Upper lobe of right lung (tissue), 1 donor: ENCODE measurements at regions not wholly inside any gene's neighbourhood (a gene's known extent, or its start where the extent isn't known, plus 50 kb on each side); places are given as distances from the start of the nearest gene placed in this dataset.

Source experiments
- ATAC-seq: fragments of 200-7000 bp; cut with Tn5 transposase; one replicate; pipeline ENCODE4 v1.9.1; 2020; ENCODE audit warnings: mild to moderate bottlenecking, moderate library complexity
- DNase-seq: peaks from one replicate; pipeline ENCODE4 v3.0.0-alpha.2; 2020
- H3K27ac ChIP-seq: fragments of 200-600 bp; one replicate; pipeline ENCODE4 v1.8.0; 2022
- H3K27me3 ChIP-seq: fragments of 200-600 bp; one replicate; pipeline ENCODE4 v1.8.0; 2022; ENCODE audit warnings: mild to moderate bottlenecking
- H3K36me3 ChIP-seq: fragments of 200-600 bp; one replicate; pipeline ENCODE4 v1.8.0; 2022
- H3K4me1 ChIP-seq: fragments of 200-600 bp; one replicate; pipeline ENCODE4 v1.8.0; 2022
- H3K4me3 ChIP-seq: fragments of 200-600 bp; one replicate; pipeline ENCODE4 v1.8.0; 2022; ENCODE audit warnings: mild to moderate bottlenecking
- H3K9me3 ChIP-seq: fragments of 200-600 bp; one replicate; pipeline ENCODE4 v1.8.0; 2022
- intact Hi-C: fragments of 100-400 bp; cut with DNase I; formaldehyde crosslinking; loops from one replicate; pipeline ENCODE4 v1.11.0; 2022
- TF ChIP-seq, protein P1 (sequence below): fragments of 200-600 bp; IDR thresholded peaks from one replicate; pipeline ENCODE4 v1.8.0; 2022; ENCODE audit warnings: antibody characterized with exemption
- donor health status: DM: no; HTN: yes; CAD: no; lungs with severe emphysema.

GRCh38 chr10:78124167-78124566, 90.5 kb downstream of the RPS24 start:
- Histone ChIP-seq H3K4me3 (no peak overlapping the region), H3K4me1 (no peaks in the 10 kb centered on the region), H3K36me3 (no peaks in the 10 kb centered on the region), H3K27ac (no peak overlapping the region), H3K27me3 (no peaks in the 10 kb centered on the region), H3K9me3 (peaks cover 12% of the 10 kb centered on the region)
- TF ChIP-seq, protein P1, sequence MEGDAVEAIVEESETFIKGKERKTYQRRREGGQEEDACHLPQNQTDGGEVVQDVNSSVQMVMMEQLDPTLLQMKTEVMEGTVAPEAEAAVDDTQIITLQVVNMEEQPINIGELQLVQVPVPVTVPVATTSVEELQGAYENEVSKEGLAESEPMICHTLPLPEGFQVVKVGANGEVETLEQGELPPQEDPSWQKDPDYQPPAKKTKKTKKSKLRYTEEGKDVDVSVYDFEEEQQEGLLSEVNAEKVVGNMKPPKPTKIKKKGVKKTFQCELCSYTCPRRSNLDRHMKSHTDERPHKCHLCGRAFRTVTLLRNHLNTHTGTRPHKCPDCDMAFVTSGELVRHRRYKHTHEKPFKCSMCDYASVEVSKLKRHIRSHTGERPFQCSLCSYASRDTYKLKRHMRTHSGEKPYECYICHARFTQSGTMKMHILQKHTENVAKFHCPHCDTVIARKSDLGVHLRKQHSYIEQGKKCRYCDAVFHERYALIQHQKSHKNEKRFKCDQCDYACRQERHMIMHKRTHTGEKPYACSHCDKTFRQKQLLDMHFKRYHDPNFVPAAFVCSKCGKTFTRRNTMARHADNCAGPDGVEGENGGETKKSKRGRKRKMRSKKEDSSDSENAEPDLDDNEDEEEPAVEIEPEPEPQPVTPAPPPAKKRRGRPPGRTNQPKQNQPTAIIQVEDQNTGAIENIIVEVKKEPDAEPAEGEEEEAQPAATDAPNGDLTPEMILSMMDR, result no peak
- intact Hi-C loops, result no loop called here
- DNase-seq (no peak), ATAC-seq (no peak)

- H3K27ac ChIP-seq, result no peak overlapping the region
- ATAC-seq (no peak), DNase-seq (no peak)
- intact Hi-C loops, result no loop called here
- H3K4me1 ChIP-seq, result no peaks in the 10 kb centered on the region
- no peaks in the 10 kb centered on the region for H3K27me3 ChIP-seq
- TF ChIP-seq, protein P1, result no peak
- no peak overlapping the region for H3K4me3 ChIP-seq
- no peaks in the 10 kb centered on the region for H3K36me3 ChIP-seq
- H3K9me3 ChIP-seq, result no peaks in the 10 kb centered on the region
These were observed 95.5 kb downstream of the RPS24 start for GRCh38 chr10:78129211-78129610.

DNA sequence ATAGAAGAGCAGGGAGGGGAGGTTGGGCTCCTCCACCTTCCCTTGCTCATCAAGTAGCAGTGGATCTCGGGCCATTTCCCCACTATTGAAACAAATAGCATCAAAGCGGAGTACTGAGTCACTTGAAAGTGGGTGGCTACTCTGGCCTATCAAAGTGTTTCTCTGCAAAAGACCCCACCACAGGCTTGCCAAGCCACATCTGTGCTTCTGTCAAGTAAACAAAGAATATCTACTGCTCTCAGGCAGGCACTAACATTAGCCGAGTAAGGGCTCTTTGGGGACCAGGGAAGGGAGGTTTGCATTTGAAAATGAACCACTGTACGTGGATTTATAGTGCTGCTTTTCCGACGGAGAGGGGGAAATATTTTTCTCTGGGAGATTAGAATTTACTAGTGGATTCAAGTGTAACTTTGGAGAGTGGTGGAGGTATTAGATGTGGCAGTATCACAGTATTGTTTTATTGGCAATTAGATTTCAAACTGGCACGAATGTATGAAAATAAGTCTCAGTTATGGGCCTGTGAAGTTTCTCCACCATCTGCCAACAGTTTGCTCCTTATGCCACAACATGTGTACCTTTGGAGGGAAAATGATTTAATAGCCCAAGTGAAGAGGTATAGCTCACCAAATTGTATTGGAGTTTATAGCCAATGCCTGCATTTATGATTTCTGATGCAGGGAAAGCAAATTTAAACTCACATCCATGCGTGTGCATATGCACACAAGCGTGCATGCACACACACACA, 97.5 kb downstream of the RPS24 start:
- Histone ChIP-seq H3K4me1 (no peaks in the 10 kb centered on the region), H3K27ac (no peak overlapping the region)
- ATAC-seq, result no peak

DNA sequence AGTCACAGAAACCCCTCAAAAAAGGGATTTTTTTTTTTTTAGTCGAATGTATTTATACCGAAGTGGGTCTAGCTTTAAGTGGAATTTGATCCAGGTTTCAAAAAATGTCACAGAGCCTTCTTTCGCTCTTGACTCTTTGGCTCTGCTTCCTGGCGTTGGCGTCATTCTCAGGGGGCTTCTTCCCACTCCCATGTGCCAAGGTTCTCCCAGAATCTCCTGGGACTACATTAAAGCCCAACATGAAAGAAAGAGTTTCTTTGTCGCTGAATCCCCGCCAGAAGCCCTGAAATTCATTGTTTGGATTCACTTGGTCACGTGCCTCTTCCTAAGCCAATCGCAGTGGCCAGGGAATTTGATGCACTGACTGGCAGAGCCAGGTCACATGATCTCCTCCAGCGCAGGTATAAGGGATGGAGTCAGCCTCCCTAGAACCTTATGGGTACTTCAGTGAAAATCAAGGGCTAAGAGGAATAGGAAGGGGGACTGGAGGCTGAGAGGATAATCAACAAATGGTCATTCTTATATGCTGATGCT, 101.2 kb downstream of the RPS24 start:
- Histone ChIP-seq H3K4me3 (no peak overlapping the region), H3K36me3 (no peaks in the 10 kb centered on the region), H3K27me3 (no peaks in the 10 kb centered on the region), H3K4me1 (no peaks in the 10 kb centered on the region), H3K27ac (no peak overlapping the region), H3K9me3 (no peaks in the 10 kb centered on the region)
- ATAC-seq (no peak), DNase-seq (no peak)
- intact Hi-C loops, result no loop called here
- TF ChIP-seq, protein P1, result no peak

More for the DNA sequence above, 97.5 kb downstream of the RPS24 start:
- Histone ChIP-seq H3K27me3 (no peaks in the 10 kb centered on the region), H3K9me3 (no peaks in the 10 kb centered on the region), H3K4me3 (no peak overlapping the region), H3K36me3 (no peaks in the 10 kb centered on the region)
- no peak for DNase-seq
- TF ChIP-seq, protein P1, result no peak
- intact Hi-C loops, result no loop called here

GRCh38 chr10:78137147-78137546, 103.5 kb downstream of the RPS24 start:
- TF ChIP-seq, protein P1, result no peak
- DNase-seq, result no peak
- Histone ChIP-seq H3K27ac (no peak overlapping the region), H3K36me3 (no peaks in the 10 kb centered on the region), H3K9me3 (no peaks in the 10 kb centered on the region), H3K4me3 (no peak overlapping the region), H3K4me1 (no peaks in the 10 kb centered on the region), H3K27me3 (no peaks in the 10 kb centered on the region)
- intact Hi-C loops, result no loop called here
- ATAC-seq, result no peak
